Activated CD4-positive, alpha-beta T cell treated with anti-CD3 and anti-CD28 coated beads, Interleukin-2, Interleukin-6, amounts not matched to agents 100 ng/mL and 50 ng/mL, durations not matched to agents 16 hours and 8 hours (primary cell): ENCODE measurements at regions not wholly inside any gene's neighbourhood (a gene's known extent, or its start where the extent isn't known, plus 50 kb on each side); places are given as distances from the start of the nearest gene placed in this dataset.
"Not testable (repeated sequence)": the region's sequence is repeated elsewhere in the genome, so short reads cannot be mapped to it uniquely, and the experiment has no call there.

ENCODE experiments used
- DNase-seq: peaks from one replicate; pipeline ENCODE4 v3.0.0-alpha.2; 2020

DNA sequence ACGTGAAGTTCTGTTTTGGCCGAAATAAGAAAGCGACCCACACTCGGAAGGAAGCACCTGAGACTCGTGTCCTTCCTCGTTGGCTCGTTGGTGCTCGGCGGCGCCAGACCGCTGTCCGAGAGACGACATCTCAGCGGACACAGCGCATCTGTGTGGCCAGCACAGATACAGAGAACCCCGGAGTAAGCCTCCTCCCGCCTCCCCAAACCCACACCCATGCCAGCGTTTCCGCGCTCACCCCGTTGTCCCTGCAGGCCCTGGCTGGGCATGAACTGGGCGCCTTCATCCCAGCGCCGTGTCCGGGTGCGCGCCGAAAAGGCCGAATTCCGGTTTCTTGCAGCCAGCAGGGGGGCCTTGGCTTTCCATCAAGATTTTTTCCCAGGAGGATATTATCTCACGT lies 127.6 kb downstream of the SOX1 start:
- DNase-seq = no peak

DNA sequence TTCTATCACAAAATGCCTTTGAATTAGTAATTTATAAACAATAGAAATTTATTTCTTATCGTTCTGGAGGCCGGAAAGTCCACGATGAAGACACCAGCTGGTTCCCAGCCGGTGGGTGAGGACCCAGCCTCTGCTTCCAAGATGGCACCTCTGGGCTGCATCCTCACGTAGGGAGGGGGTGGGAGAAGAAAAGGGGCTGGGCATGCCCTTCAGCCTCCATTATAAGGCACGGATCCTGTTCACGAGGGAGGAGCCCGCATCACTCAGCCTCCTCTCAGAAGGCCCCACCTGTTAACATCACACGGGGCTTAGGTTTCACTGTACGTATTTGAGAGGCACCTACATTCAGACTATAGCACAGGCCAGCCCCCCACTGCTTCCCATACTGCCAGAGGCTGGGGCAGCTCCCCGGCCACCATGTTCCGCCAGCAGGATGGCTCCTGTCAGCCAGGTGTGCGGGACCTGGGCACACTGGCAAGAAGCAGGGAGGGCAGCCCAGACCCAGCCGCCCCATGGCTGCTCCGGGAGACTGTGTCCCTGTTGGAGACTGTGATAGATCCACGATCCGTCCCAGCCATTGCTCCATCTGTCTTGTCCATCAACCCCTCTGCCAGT lies 131.6 kb downstream of the SOX1 start:
- DNase-seq = no peak

DNA sequence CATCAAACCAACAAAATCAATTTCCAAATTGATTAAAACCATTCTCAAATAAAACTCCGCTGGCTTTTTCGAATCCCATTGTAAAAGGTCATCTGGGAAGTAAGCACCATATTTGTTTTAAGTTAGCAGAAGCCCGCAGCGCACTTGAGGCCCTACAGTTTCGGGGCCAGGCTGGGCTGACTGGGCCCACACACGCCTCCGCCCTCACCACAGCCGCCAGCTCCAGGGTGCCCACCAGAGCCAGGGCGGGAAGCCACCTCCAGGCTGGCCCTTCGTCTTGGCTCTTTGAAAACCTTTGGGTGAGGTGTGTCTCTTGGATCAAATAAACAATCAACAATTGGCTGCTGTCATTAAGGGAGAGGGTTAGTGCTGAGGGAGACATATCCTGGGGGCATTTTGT lies 133.3 kb downstream of the SOX1 start:
- DNase-seq = no peak

DNA sequence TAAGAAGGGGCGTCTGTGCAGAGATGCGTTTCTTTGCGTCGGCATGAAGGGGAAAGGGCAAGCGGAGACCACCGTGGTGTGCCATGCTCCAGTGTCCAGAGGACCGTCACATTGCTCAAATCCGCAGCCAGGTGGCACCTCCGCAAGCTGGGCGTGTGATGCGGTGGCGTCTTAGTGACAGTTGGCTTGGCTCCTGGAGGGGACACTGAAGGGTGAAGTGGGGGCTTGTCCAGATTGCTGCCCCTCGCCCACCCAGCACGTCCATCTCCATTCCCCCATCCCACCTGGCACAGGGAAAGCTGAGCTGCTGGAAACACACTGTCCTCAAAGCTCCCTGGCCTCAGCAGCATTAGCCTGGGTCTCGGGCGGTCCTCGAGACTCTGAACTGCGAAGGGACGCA lies 135.3 kb downstream of the SOX1 start:
- no peak for DNase-seq

DNA sequence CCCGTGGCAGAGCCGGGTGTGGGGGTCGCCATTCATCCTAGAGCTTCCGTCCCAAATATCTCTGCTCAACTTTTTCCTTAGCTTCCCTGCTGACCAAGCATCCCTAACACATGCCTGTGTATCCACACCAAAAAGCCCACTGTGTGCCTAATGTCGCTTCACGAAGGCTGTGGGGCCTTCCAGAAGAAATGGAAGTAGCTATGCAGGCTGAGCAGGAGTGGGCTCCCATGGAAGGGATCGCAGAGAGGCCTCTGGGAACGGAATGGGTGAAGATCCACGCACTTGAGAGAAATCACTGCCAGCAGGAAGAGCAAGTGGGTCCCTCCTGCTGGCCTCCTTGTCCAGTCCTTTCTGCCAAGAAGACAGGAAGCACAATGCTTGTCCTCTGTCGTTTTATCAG lies 136.0 kb downstream of the SOX1 start:
- DNase-seq = no peak

DNA sequence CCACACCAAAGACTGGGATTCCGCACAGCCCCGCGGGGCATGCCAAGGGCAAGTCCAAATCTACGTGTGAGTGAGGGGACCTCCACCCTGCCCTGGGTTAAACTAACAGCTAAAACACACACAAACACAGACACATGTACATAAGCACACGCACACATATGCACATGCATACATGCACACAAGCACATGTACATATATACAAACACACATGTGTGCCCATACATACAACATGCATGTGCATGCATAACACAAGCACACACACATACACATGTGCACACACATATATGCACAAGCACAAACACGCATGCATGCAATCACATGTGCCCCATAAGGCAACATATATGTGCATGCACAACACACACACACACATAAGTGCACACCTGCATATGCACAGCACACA lies 136.7 kb downstream of the SOX1 start:
- no peak for DNase-seq

DNA sequence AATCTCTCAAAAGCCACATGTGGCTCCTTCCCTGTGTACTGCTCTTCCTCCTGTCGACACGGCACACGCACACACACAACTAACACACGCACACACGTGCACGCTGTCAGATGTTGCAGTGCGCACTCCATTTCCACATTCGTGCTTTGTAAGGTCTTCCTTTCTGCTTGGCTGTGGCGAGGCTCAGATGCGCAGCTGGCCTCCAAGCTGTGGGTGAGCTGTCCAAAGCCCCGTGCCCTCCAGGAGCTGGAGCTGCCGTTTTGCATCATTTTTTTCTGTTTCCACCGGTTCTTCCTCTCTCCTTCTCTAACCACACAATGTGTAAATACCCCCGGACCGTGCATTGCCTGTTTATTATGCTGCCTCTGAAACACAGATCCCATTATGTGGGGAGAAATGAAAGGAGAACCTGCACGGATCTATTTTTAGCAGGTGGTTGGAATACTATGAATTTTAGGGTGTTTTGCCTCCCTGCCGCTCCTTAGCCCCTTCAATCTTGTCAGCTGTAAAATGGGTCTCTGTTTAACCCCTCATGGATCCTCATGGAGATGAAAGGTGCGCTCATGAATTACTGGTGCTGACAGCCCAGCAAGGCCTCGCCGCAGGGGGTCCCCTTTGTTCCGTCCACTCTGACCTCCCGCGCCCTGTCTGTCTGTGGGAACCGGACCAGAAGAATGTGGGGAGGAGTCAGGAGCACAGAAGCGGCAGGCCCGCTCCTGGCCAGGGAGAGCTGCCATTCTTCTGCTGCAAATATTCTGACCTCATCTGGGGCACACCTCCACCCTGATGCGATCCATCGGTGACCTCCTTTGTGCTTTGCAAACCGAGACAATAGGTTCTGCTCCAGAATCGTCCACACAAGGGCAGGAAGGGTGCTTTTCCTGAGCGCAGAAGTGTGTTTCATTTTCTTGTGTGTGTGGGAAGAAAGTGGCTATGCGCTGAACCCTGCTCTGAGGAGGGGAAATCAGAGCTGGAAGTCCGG lies 137.7 kb downstream of the SOX1 start:
- no peak for DNase-seq

DNA sequence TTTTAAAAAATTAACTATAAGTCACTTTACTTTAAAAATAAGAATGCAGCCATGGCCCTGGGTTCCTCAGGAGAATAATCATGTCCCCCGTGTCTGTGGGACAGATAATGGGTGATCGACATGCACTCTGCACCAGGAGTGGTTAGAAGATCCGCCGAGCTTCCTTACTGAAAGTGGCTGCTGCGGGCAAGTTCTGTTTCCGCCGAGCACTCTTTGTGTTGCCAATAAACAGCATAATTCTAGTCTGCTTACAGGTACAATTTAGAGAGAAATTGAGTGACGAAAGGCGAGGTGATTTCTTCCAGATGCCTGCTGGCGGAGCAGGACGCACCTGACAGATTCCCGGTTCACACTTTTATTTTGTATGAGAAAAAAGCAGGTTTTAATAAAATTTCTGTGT lies 139.0 kb downstream of the SOX1 start:
- DNase-seq = no peak

DNA sequence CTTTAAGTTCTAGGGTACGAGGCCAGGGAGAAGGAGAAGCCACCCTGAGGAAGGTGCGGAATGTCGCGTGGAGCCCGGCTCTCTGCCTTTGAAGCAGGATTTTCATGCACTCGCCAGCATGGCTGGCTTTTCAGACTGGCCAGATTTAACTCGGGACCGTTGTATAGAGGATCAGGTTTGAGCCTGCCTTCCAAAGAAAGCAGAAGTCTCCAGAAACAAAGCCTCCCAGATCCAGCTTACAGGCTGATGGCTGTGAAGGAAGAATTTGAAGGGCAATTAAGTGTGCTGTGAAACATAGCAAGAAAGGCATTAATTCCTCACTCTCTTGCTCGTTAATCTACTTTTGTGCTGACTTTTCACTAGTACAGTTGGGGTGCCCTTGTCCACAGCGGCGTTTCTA lies 140.2 kb downstream of the SOX1 start:
- DNase-seq = no peak

DNA sequence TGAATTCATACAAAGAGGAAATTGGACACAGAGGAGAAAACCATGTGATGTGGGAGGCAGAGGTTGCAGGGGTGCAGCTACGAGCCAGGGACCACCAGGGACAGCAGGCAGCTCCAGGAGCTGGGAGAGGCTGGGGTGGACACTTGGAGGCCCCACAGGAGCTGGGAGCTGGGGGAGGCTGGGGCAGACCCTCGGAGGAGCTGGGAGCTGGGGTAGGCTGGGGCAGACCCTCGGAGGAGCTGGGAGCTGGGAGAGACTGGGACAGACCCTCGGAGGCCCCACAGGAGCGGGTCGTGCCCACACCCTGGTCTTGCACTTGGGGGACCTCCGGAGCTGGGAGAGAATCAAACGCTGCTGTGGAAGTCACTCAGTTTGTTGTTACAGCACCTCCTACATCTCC lies 141.7 kb downstream of the SOX1 start:
- DNase-seq = no peak

DNA sequence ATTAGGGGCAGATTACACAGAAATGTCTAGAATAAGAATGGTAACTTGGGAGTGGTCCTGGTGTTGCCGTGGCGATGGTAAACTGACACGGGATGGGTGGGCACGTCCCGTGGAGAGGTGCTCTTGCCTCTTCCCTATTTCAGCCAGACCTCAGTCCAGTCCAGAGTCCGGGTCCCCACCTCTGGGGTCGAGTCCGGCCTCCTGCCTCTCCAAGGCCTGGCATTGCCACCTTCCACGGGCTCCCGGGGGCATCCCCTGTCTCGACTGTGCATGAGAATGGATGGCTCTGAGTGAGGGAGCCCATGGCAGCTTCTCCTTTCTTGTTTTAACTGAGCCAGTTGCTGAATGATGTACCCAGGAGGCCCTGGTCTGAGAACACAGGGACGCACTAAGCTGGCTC lies 142.3 kb downstream of the SOX1 start:
- no peak for DNase-seq

DNA sequence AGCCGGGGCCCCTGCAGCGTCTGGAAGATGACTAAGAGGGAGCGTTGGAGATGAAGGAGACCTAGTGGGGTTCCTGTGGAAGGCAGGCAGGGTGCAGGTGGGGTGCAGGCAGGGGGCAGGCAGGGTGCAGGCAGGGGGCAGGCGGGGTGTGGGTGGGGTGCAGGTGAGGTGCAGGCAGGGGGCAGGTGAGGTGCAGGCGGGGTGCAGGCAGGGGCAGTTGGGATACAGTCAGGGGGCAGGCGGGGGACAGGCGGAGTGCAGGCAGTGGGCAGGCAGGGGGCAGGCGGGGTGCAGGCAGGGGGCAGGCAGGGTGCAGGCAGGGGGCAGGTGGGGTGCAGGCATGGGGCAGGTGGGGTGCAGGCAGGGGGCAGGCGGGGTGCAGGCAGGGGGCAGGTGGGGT lies 142.8 kb downstream of the SOX1 start:
- DNase-seq = no peak

DNA sequence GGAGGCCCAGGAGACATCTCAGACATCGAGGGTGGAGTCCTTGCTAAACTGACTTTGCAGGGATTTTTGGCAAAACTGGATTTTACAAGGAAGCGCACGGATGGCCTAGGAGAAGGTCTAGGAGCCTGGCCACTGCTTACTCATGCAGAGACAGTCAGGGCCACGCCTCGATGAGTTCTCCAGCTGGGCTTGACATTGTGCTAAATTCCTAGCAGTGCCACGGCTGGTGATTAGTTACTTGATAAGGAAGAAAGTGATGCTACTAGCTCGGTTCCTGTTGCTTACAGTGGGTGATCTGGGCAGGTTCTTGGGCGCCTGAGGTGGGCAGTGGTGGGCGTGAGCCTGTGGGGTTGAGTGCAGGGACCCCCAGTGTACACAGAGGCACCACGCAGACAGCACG lies 143.4 kb downstream of the SOX1 start:
- no peak for DNase-seq

DNA sequence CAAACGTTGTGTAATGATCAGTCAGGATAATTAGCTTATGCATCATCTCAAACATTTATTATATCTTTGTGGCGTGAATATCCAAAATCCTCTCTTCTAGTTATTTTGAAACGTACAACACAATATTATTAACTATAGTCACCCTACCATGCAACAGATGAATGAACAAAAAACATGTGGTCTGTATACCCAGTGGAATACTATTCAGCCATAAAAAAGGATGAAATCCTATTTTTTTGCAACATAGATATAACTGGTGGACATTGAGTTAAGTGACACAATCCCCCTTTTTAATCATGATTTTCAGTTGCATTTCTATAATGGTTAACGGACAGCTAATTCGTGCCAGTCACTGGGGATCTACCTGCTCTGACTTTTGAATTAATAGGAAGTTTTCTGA lies 145.6 kb downstream of the SOX1 start:
- DNase-seq = no peak

DNA sequence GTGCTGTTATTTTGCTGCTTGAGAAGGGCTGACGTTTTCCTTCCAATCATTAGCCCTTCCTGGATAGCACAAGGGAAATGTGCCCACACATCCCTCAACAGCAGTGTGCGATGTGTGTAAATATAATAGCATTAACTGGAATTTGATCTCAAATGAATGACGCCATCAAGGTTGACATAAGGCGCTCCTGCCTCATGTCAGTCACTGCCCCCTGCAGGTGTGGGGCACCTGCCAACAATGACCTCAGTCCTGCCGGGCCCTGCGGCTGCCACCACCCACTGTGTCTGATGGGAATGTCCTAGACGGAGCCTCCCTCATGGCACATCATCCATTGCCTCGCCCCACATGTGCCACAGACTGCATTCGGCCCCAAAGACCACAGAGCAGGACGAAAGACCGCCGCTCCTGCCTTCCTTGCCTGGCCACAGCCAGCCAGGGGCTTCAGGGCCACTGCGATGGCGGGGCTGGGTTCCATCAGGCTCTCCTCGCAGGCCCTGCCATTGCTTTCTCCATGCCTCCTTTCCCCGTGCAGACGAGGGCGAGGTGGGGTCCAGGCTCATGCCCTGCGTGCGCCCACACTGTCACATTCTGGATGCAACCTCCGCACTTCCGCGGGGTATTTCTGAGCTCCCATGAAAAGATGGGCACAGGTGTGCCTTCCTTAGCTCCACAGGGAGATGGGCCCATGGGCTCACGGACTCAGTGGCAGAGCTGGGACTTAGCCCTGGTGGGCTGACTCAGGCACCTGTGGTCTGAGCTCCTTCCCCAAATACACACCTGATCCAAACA lies 146.7 kb downstream of the SOX1 start:
- no peak for DNase-seq

DNA sequence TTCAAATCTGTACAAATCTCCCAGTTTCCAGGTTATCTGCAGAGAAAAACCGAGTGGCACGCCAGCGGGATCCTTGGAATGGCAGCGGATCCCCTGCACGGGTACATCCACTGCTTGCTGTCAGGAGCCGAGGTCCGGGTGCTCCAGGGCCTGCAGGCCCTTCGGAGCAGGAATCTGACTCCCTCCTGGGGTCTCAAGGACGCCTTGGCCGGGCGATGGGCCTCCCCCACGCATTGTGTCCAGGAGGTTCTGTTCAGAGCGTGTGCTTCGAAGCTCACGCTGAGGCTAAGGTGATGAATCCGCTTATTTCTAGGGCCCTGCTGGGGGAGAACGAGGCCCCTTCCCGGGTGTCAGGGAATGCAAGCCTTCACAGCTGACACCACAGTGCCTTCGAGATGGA lies 148.9 kb downstream of the SOX1 start:
- no peak for DNase-seq

DNA sequence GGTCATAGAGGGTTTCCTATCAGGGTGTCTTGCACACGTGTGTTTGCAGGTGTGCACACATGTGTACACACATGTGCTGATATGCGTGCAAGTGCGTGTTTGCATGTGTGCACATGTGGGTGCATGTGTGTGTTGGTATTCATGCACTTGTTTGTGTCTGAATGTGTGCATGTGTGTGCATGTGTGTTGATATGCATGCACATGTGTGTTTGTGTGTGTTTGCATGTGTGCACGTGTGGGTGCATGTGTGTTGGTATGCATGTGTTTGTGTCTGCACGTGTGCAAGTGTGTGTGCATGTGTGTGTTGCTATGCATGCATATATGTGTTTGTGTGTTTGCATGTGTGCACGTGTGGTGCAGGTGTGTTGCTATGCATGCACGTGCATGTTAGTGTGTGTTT lies 150.5 kb downstream of the SOX1 start:
- no peak for DNase-seq

DNA sequence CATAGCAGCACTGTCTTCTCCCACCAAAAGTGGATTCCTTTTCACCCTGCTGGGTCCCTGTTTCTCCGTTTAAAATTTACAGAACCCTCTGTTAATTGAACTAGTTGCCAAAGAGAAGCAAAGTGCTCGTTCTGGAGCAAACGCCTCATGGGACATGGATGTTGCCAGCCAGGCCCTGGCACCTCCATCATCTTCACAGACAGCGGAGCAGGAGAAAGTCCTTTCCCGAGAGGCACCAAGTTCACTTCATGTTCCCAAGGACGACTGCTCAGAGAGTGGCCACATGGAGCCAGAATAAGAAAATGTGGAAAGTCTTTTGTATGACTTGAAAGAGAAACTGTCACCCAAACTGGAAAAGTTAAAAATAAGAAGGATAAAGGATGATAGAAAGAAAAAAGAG lies 151.5 kb downstream of the SOX1 start:
- no peak for DNase-seq

DNA sequence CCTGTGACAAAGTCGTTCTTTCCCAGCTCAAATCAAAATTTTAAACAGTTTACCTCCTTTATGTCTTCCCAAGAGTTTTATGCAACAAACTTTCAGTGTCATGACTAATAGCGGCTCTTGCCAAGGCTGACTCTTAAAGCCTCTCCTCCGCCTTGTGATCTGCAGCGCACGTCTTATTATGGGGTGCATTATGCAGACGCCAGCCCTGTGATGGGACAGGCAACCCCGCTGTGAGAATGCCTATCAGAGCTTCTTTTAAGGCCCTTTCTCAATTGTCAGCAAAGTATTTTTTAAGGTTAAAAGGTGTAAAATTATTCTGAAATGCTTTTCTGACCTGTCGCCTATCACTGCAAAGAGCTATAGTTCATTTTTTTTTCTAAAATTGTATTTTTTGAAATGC lies 152.8 kb downstream of the SOX1 start:
- no peak for DNase-seq

DNA sequence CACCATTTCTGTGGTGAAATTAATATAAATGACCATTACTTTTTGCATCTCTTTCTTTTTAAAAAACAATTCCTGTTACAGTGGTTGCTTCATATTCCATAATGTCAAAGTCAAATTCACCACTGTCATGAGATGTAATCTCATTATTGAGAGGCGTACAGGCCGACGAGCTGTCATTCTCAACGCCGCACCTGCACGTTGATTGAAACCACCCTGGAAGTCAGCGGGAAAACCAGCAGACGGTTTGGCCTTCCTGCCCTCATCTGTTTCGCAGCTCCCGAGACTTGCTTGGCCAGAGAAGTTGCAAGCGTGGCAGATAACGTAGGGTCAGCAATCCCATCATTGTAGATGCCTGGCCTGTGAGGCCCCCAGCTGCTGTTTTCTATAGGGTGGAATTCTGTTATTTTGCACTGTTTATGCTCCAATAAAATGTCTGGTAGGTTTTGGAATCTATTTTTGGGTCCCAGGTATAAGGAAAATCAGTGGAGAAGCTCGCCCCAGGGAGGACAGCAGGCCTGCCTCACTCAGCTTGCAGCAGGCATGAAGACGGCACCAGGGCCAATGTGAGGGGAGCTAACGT lies 153.4 kb downstream of the SOX1 start:
- no peak for DNase-seq

DNA sequence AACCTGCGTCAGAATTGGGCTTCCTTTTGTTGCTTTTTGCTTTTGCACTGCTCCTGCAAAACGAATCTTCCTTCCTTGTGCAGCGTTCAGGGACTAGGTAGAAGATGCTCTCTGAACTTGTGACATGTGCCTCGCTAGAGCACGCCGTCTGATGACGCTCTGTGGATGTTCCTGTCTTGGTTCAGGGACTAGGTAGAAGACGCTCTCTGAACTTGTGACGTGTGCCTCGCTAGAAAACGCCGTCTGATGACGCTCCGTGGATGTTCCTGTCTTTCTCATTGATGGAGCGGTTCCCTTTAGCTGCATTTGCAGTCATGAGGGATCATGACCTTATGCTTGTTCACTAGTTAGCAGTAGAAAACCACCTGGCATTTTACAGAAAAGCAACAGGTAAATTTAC lies 154.0 kb downstream of the SOX1 start:
- no peak for DNase-seq

DNA sequence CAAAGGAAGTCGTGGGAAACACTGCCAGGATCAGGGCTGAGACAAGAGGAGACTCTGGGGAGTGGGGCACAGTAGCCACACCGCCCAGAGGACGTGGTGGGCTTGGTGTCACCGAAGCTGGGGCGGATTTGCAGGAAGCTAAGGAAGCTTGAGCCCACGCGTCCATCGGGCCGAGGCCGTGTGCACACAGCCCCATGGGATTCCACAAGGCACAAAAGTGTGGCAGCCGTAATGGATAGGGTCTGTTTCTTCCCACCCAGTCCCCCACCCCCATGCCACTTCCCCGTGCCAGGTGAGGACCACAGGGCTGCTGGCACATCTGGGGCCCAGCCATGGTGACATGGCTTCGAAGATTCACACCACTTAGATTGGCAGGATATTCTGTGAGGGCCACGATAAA lies 153.2 kb upstream of the SPACA7 start:
- DNase-seq = no peak

DNA sequence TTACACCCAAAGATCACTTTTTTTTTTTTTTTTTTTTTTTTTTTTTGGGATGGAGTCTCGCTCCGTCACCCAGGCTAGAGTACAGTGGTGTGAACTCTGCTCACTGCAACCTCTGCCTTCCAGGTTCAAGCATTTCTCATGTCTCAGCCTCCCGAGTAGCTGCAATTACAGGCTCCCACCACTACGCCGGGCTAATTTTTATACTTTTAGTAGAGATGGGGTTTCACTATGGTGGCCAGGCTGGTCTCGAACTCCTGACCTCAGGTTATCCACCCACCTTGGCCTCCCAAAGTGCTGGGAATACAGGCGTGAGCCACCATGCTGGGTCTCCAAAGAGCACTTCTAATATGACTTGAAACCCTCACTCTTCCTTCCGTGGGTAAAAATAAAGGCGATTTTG lies 152.2 kb upstream of the SPACA7 start:
- not testable (repeated sequence) for DNase-seq
